ENCODE measurements at regions not wholly inside any gene's neighbourhood (a gene's known extent, or its start where the extent isn't known, plus 50 kb on each side); places are given as distances from the start of the nearest gene placed in this dataset.

GRCh38 chr4:58475097-58475496, 1364.9 kb upstream of the IGFBP7 start:
- Mint-ChIP-seq H3K27ac (no peak overlapping the region), H3K4me3 (no peak overlapping the region), H3K9me3 (peaks cover 2 to 5% of the 10 kb centered on the region in 2 donors), H3K36me3 (no peaks in the 10 kb centered on the region), H3K4me1 (no peaks in the 10 kb centered on the region), H3K27me3 (ENCODE audit: low read depth in 2 of 2) (no peaks in the 10 kb centered on the region)
- no peaks in the 10 kb centered on the region for H3K9me3 ChIP-seq (ENCODE audit: control insufficient read depth, insufficient read depth, low read length)
- no peaks in the 10 kb centered on the region for H3K27me3 ChIP-seq (ENCODE audit: control insufficient read depth, insufficient read depth, low read length)
- no peaks in the 10 kb centered on the region for H3K4me1 ChIP-seq (ENCODE audit: control insufficient read depth, insufficient read depth, low read length)
- no peak for TF ChIP-seq CTCF (IDR thresholded peaks at IDR 0.05)
- H3K27ac ChIP-seq (ENCODE audit: low read length), result no peak overlapping the region
- intact Hi-C loops (cut with micrococcal nuclease), result no loop called here
- ATAC-seq (no peak), DNase-seq (no peak)
- WGBS (ENCODE audit: insufficient coverage), result 100% methylated on average over 1 of the region's 2 CpGs
- H3K4me3 ChIP-seq (ENCODE audit: low read length), result no peak overlapping the region
- no peaks in the 10 kb centered on the region for H3K36me3 ChIP-seq (ENCODE audit: control insufficient read depth, insufficient read depth, low read length)

DNA sequence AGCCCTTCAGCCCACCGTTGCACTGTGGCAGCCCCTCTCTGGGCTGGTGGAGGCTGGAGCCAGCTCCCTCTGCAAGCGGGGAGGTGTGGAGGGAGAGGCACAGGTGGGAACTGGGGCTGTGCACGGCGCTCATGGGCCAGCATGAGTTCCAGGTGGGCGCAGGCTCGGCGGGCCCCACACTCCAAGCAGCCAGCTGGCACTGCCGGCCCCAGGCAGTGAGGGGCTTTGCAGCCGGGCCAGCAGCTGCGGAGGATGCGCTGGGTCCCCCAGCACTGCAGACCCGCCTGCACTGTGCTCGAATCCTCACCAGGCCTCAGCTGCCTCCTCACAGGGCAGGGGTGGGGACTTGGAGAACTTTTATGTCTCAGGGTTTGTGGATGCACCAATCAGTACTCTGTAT, 1354.8 kb upstream of the IGFBP7 start:
- 90% methylated on average over 13 of the region's 13 CpGs for WGBS (ENCODE audit: insufficient coverage)
- no peaks in the 10 kb centered on the region for H3K27me3 ChIP-seq (ENCODE audit: control insufficient read depth, insufficient read depth, low read length)
- no peaks in the 10 kb centered on the region for H3K36me3 Mint-ChIP-seq
- no peaks in the 10 kb centered on the region for H3K27me3 Mint-ChIP-seq (ENCODE audit: low read depth in 2 of 2)
- peaks cover 5 to 14% of the 10 kb centered on the region in 2 donors for H3K9me3 Mint-ChIP-seq
- intact Hi-C loops (cut with micrococcal nuclease), result no loop called here
- H3K9me3 ChIP-seq (ENCODE audit: control insufficient read depth, insufficient read depth, low read length), result peaks cover 9% of the 10 kb centered on the region
- H3K4me1 Mint-ChIP-seq, result no peaks in the 10 kb centered on the region
- H3K27ac Mint-ChIP-seq, result no peak overlapping the region
- no peaks in the 10 kb centered on the region for H3K4me1 ChIP-seq (ENCODE audit: control insufficient read depth, insufficient read depth, low read length)
- H3K4me3 ChIP-seq (ENCODE audit: low read length), result no peak overlapping the region
- no peak overlapping the region for H3K4me3 Mint-ChIP-seq
- no peak overlapping the region for H3K27ac ChIP-seq (ENCODE audit: low read length)
- H3K36me3 ChIP-seq (ENCODE audit: control insufficient read depth, insufficient read depth, low read length), result no peaks in the 10 kb centered on the region
- TF ChIP-seq CTCF (IDR thresholded peaks at IDR 0.05), result no peak
- no peak for ATAC-seq
- no peak for DNase-seq

- H3K4me3 Mint-ChIP-seq, result no peak overlapping the region
These were observed 1346.7 kb upstream of the IGFBP7 start for GRCh38 chr4:58456727-58457384.

More at GRCh38 chr4:58456727-58457384, 1346.7 kb upstream of the IGFBP7 start:
- Mint-ChIP-seq H3K9me3 (peaks cover 10% of the 10 kb centered on the region in 2 donors), H3K4me1 (no peaks in the 10 kb centered on the region), H3K27me3 (ENCODE audit: low read depth in 2 of 2) (no peaks in the 10 kb centered on the region), H3K36me3 (no peaks in the 10 kb centered on the region), H3K27ac (no peak overlapping the region)
- DNase-seq, result no peak
- H3K27ac ChIP-seq (ENCODE audit: low read length), result no peak overlapping the region
- ATAC-seq, result no peak
- WGBS (ENCODE audit: insufficient coverage), result 92% methylated on average over 26 of the region's 26 CpGs
- no peaks in the 10 kb centered on the region for H3K4me1 ChIP-seq (ENCODE audit: control insufficient read depth, insufficient read depth, low read length)
- peaks cover 9% of the 10 kb centered on the region for H3K9me3 ChIP-seq (ENCODE audit: control insufficient read depth, insufficient read depth, low read length)
- no peaks in the 10 kb centered on the region for H3K27me3 ChIP-seq (ENCODE audit: control insufficient read depth, insufficient read depth, low read length)
- no peak overlapping the region for H3K4me3 ChIP-seq (ENCODE audit: low read length)
- no peak for TF ChIP-seq CTCF (IDR thresholded peaks at IDR 0.05)
- H3K36me3 ChIP-seq (ENCODE audit: control insufficient read depth, insufficient read depth, low read length), result no peaks in the 10 kb centered on the region
- intact Hi-C loops (cut with micrococcal nuclease), result no loop called here

All from natural killer cell (primary cell).